ENCODE measurements at regions not wholly inside any gene's neighbourhood (a gene's known extent, or its start where the extent isn't known, plus 50 kb on each side); places are given as distances from the start of the nearest gene placed in this dataset.

DNA sequence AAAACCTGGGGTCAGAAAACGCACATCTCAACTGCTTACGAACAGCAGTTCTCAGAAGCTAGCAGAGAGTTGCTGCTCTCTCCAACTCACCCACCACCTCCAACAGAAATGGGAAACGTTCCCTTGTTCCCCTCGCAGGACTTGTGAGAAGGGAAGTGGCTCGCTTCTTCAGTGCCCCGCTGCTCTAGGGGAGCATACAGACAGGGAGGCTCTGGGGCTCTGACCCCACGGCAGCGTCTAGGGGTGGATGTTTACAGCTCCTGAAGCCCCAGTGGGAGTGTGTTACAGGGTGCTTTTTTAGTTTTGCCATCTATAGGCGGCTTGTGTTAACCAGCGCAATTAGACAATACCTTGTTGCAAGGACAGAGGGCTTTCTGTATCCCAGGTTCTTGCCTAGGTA is 267.7 kb upstream of the ACTBL2 start:
- no peaks in the 10 kb centered on the region for H4K20me1 ChIP-seq (ENCODE audit: control insufficient read depth, extremely low read depth, insufficient read depth, low read length)
- FAIRE-seq (no peak), DNase-seq (ENCODE audit: low read depth, low spot score) (no peak)
- no peak overlapping the region for H3K9ac ChIP-seq (ENCODE audit: control insufficient read depth, extremely low read depth, insufficient read depth, low read length)
- H3K4me1 ChIP-seq (ENCODE audit: control insufficient read depth, extremely low read depth, insufficient read depth, low read length), result peaks cover 13% of the 10 kb centered on the region
- H2AFZ ChIP-seq (ENCODE audit: control insufficient read depth, low read length), result no peak overlapping the region
- no peaks in the 10 kb centered on the region for H3K27me3 ChIP-seq (ENCODE audit: control insufficient read depth, extremely low read depth, insufficient read depth, low read length)
- no peak overlapping the region for H3K27ac ChIP-seq (ENCODE audit: control insufficient read depth, insufficient read depth, low read length)
- dilution Hi-C loops (cut with MboI; ENCODE audit: extremely low pct_ligation_motif_present, low sequenced_read_pairs), result no loop called here
- no peaks in the 10 kb centered on the region for H3K9me1 ChIP-seq (ENCODE audit: control insufficient read depth, extremely low read depth, insufficient read depth, low read length)
- TF ChIP-seq, protein P1, sequence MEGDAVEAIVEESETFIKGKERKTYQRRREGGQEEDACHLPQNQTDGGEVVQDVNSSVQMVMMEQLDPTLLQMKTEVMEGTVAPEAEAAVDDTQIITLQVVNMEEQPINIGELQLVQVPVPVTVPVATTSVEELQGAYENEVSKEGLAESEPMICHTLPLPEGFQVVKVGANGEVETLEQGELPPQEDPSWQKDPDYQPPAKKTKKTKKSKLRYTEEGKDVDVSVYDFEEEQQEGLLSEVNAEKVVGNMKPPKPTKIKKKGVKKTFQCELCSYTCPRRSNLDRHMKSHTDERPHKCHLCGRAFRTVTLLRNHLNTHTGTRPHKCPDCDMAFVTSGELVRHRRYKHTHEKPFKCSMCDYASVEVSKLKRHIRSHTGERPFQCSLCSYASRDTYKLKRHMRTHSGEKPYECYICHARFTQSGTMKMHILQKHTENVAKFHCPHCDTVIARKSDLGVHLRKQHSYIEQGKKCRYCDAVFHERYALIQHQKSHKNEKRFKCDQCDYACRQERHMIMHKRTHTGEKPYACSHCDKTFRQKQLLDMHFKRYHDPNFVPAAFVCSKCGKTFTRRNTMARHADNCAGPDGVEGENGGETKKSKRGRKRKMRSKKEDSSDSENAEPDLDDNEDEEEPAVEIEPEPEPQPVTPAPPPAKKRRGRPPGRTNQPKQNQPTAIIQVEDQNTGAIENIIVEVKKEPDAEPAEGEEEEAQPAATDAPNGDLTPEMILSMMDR (optimal IDR thresholded peaks at IDR 0.05 in 1 of 3, IDR thresholded peaks at IDR 0.05 in 1 of 3, conservative IDR thresholded peaks at IDR 0.05 in 1 of 3; ENCODE audit: extremely low read depth in 1 of 3, insufficient read depth in 2 of 3, low read length in 3 of 3), result no peak
- no peak for TF ChIP-seq EZH2 (IDR thresholded peaks at IDR 0.05; ENCODE audit: low read length)
- H3K79me2 ChIP-seq (ENCODE audit: control insufficient read depth, insufficient read depth, low read length), result no peaks in the 10 kb centered on the region
- no peak overlapping the region for H3K4me2 ChIP-seq (ENCODE audit: control insufficient read depth, extremely low read depth, insufficient read depth, low read depth, low read length)
- H3K4me3 ChIP-seq (ENCODE audit: control insufficient read depth in 2 of 3, extremely low read depth in 1 of 3, insufficient read depth in 2 of 3, low read depth in 1 of 3, low read length in 3 of 3), result no peak overlapping the region
- H3K36me3 ChIP-seq (ENCODE audit: control insufficient read depth in 2 of 2, extremely low read depth in 1 of 2, insufficient read depth in 2 of 2, low read length in 2 of 2), result no peaks in the 10 kb centered on the region
- no peaks in the 10 kb centered on the region for H3K9me3 ChIP-seq (ENCODE audit: control insufficient read depth, low read depth, low read length)

DNA sequence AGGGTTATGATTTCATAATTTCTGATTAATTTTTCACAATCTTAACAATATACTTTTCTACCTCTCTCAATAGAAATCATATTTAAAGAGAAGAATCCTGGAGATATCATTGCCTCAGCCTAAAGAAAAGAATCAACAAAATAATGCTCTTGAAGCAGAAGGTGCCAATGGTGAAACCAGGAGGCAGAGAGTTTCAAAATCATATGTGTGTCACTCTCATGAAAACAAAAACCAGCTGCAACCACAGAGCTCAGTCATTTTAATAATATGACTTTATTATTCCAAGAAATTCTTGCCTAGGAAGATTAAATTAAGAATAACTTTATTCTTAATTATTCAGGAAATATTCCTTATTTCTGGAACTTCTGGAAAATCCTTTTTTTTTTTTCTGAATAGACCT is 266.8 kb upstream of the ACTBL2 start:
- Histone ChIP-seq H4K20me1 (ENCODE audit: control insufficient read depth, extremely low read depth, insufficient read depth, low read length) (no peaks in the 10 kb centered on the region), H3K36me3 (ENCODE audit: control insufficient read depth in 2 of 2, extremely low read depth in 1 of 2, insufficient read depth in 2 of 2, low read length in 2 of 2) (no peaks in the 10 kb centered on the region), H3K27me3 (ENCODE audit: control insufficient read depth, extremely low read depth, insufficient read depth, low read length) (no peaks in the 10 kb centered on the region), H3K4me3 (ENCODE audit: control insufficient read depth in 2 of 3, extremely low read depth in 1 of 3, insufficient read depth in 2 of 3, low read depth in 1 of 3, low read length in 3 of 3) (no peak overlapping the region), H2AFZ (ENCODE audit: control insufficient read depth, low read length) (no peak overlapping the region), H3K4me2 (ENCODE audit: control insufficient read depth, extremely low read depth, insufficient read depth, low read depth, low read length) (no peak overlapping the region), H3K9ac (ENCODE audit: control insufficient read depth, extremely low read depth, insufficient read depth, low read length) (no peak overlapping the region), H3K9me3 (ENCODE audit: control insufficient read depth, low read depth, low read length) (no peaks in the 10 kb centered on the region), H3K79me2 (ENCODE audit: control insufficient read depth, insufficient read depth, low read length) (no peaks in the 10 kb centered on the region), H3K27ac (ENCODE audit: control insufficient read depth, insufficient read depth, low read length) (no peak overlapping the region), H3K4me1 (ENCODE audit: control insufficient read depth, extremely low read depth, insufficient read depth, low read length) (peaks cover 13% of the 10 kb centered on the region), H3K9me1 (ENCODE audit: control insufficient read depth, extremely low read depth, insufficient read depth, low read length) (no peaks in the 10 kb centered on the region)
- dilution Hi-C loops (cut with MboI; ENCODE audit: extremely low pct_ligation_motif_present, low sequenced_read_pairs), result no loop called here
- DNase-seq (ENCODE audit: low read depth, low spot score) (no peak), FAIRE-seq (no peak)
- no peak for TF ChIP-seq EZH2 (IDR thresholded peaks at IDR 0.05; ENCODE audit: low read length)
- TF ChIP-seq, protein P1 (optimal IDR thresholded peaks at IDR 0.05 in 1 of 3, IDR thresholded peaks at IDR 0.05 in 1 of 3, conservative IDR thresholded peaks at IDR 0.05 in 1 of 3; ENCODE audit: extremely low read depth in 1 of 3, insufficient read depth in 2 of 3, low read length in 3 of 3), result no peak
